Neural progenitor cell (in vitro differentiated cells): ENCODE measurements at regions not wholly inside any gene's neighbourhood (a gene's known extent, or its start where the extent isn't known, plus 50 kb on each side); places are given as distances from the start of the nearest gene placed in this dataset.

ENCODE experiments used
- CTCF ChIP-seq: fragments of 200-600 bp; sonication (generic); IDR thresholded peaks from 2 replicates; pipeline ENCODE4 v1.5.1; 2017; ENCODE audit warnings: antibody characterized with exemption, mild to moderate bottlenecking
- EZH2 ChIP-seq: fragments of 200-600 bp; sonication (generic); IDR thresholded peaks from 2 replicates; pipeline ENCODE4 v1.6.1; 2017; ENCODE audit warnings: antibody characterized with exemption, mild to moderate bottlenecking, moderate library complexity

- TF ChIP-seq CTCF (no peak), EZH2 (no peak)
Observed at GRCh38 chr2:222102575-222103349, 196.0 kb downstream of the PAX3 start.
